RWPE1 (cell line): ENCODE measurements at regions not wholly inside any gene's neighbourhood (a gene's known extent, or its start where the extent isn't known, plus 50 kb on each side); places are given as distances from the start of the nearest gene placed in this dataset.

ENCODE experiments used
- CTCF ChIA-PET: fragments of 350-600 bp; sonication (Branson Sonifier 250); formaldehyde crosslinking; extraction: SDS; loops from one replicate; lab custom pipeline; 2021; lab: Yijun Ruan, JAX
- POLR2A ChIA-PET: fragments of 400-600 bp; formaldehyde crosslinking; extraction: SDS; loops from one replicate; lab custom pipeline; 2020; ENCODE audit warnings: antibody characterized with exemption; ENCODE audit not compliant: low non-redundant PET; lab: Yijun Ruan, JAX
- DNase-seq: peaks from one replicate; pipeline ENCODE4 v3.0.0; 2012; ENCODE audit warnings: low spot score
- H3K27ac ChIP-seq: fragments of 450-650 bp; 2 replicates; pipeline ENCODE4 v1.5.1; 2017
- CTCF ChIP-seq: fragments of 450-650 bp; conservative IDR thresholded peaks from 2 replicates; pipeline ENCODE4 v1.5.1; 2017; ENCODE audit warnings: low read depth, mild to moderate bottlenecking

- ChIA-PET POLR2A (no interaction called here), CTCF (no interaction called here)
- H3K27ac ChIP-seq: no peak overlapping the region
- no peak for DNase-seq
- TF ChIP-seq CTCF: no peak
Observed at GRCh38 chr5:163670036-163670435, 164.6 kb downstream of the MAT2B start.

- no peak for DNase-seq
- ChIA-PET CTCF (interaction anchor here (0.6 to 1.3 kb wide), 2 partner anchors 19 to 21 kb away, joined by 3 read pairs; no protein-coding TSS in a partner anchor), POLR2A (no interaction called here)
- TF ChIP-seq CTCF: no peak
- H3K27ac ChIP-seq: no peak overlapping the region
Observed at GRCh38 chr5:163677092-163677491, 171.7 kb downstream of the MAT2B start.

DNA sequence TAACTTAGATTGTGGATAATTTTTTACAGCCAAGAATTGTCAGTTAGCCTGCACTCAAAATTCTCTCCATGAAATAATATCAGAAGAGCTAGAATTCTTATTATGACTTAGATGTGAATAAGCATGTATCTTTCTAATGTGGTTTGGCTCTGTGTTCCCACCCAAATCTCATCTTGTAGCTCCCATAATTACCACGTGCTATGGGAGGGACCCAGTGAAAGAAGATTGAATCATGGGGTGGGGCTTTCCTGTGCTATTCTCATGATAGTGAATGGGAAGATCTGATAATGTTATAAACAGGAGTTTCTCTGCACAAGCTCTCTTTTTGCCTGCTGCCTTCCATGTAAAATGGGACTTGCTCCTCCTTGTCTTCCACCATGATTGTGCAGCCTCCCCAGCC is 176.8 kb downstream of the MAT2B start:
- POLR2A ChIA-PET: no interaction called here

GRCh38 chr5:163687414-163687813 is 182.0 kb downstream of the MAT2B start:
- H3K27ac ChIP-seq: no peak overlapping the region
- POLR2A ChIA-PET: no interaction called here
- no peak for TF ChIP-seq CTCF
- DNase-seq: no peak
- CTCF ChIA-PET: interaction anchor here (0.6 kb wide), 1 partner anchor 51 kb away, joined by 3 read pairs; no protein-coding TSS in a partner anchor

More for the DNA sequence above, 176.8 kb downstream of the MAT2B start:
- CTCF ChIA-PET: no interaction called here
- no peak for TF ChIP-seq CTCF
- no peak overlapping the region for H3K27ac ChIP-seq
- no peak for DNase-seq

DNA sequence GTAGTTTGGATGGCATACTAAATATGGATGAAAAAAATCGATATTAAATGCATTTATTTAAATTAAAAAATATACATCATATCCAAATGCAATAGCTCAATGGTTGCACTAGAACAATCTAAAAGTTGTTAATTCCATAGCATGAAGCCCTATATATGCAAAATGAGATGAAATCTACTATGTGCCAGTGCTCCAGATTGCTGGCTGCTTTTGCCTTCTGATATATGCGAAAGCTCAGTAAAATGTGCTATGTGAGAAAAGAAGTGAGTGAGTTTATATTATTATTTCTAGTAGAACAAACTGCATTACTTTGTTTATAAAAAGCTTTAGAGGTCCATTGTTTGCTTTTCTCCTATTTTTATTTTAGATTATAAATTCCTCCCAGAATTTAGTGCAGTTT is 186.7 kb downstream of the MAT2B start:
- CTCF ChIA-PET: interaction anchor here (1.0 kb wide), 1 partner anchor 812 kb away, joined by 3 read pairs; no protein-coding TSS in a partner anchor
- POLR2A ChIA-PET: no interaction called here
- no peak for DNase-seq
- no peak for TF ChIP-seq CTCF
- H3K27ac ChIP-seq: no peak overlapping the region

DNA sequence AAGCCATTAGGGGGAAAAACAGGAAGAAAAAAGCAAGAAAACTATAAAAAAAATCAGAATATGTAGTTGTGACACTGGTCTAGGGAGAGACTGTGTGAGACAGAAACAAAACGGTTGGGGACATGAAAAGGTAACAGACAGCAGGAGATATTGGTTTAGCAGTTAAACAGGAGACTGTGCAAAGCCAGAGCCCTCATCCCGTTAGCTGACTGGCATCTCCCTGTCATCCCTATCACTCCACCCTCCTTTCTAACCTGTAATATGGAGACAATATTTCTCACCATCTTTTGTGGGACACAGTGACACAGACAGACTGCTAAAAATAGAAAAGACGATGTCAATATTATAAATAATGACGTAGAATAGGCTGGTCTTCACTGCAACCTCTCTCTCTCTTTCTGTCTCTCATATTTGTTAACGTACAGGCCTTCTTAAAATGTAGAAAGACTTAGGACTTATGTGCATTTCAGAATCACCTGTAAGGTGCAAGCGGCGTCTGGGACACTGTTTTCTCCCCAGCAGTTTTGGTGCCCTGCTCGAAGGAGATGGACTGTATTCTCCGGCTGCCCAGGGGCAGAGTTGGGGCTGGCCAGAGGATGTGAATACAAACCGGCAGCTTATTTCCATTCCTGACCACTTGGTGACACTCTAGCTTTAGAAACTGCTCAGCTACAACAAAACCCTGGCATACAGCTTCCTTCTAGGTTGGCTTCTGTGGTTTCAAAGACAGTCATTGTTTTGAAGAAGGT is 190.6 kb downstream of the MAT2B start:
- H3K27ac ChIP-seq: no peak overlapping the region
- POLR2A ChIA-PET: no interaction called here
- peak; percentile 75 for DNase-seq
- TF ChIP-seq CTCF: peak; percentile 82
- CTCF ChIA-PET: interaction anchor here (0.5 to 1.9 kb wide), 10 partner anchors 19 to 1747 kb away, joined by 3 to 7 read pairs (median 4); no protein-coding TSS in a partner anchor
